ENCODE measurements at regions not wholly inside any gene's neighbourhood (a gene's known extent, or its start where the extent isn't known, plus 50 kb on each side); places are given as distances from the start of the nearest gene placed in this dataset.

DNA sequence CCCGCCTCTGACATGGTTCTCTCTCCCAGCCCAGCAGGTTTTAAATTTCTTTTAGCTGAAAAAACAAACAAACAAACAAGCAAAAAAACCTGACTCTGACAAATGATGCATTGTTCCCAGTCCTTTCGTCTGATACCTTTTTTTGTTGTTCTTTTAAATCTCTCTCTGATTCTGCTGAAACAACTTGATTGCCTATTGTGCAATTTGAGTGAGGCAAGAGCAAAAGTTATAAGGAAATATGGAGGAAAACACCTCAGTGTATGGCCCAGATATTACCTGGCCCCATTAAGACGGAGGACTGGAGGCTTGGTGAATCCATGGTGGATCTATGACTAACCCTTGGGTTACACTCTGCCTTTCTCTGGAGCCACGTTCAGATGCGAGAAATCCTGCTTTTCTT is 164.0 kb downstream of the MELK start:
- TF ChIP-seq, protein P1, sequence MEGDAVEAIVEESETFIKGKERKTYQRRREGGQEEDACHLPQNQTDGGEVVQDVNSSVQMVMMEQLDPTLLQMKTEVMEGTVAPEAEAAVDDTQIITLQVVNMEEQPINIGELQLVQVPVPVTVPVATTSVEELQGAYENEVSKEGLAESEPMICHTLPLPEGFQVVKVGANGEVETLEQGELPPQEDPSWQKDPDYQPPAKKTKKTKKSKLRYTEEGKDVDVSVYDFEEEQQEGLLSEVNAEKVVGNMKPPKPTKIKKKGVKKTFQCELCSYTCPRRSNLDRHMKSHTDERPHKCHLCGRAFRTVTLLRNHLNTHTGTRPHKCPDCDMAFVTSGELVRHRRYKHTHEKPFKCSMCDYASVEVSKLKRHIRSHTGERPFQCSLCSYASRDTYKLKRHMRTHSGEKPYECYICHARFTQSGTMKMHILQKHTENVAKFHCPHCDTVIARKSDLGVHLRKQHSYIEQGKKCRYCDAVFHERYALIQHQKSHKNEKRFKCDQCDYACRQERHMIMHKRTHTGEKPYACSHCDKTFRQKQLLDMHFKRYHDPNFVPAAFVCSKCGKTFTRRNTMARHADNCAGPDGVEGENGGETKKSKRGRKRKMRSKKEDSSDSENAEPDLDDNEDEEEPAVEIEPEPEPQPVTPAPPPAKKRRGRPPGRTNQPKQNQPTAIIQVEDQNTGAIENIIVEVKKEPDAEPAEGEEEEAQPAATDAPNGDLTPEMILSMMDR (conservative IDR thresholded peaks at IDR 0.05), result no peak
- DNase-seq (ENCODE audit: extremely low spot score, unreplicated experiment), result no peak
- Mint-ChIP-seq H3K36me3 (no peaks in the 10 kb centered on the region), H3K27ac (no peak overlapping the region), H3K9me3 (no peaks in the 10 kb centered on the region), H3K27me3 (peaks cover 48% of the 10 kb centered on the region), H3K4me3 (no peak overlapping the region), H3K4me1 (ENCODE audit: unreplicated experiment) (no peaks in the 10 kb centered on the region)

DNA sequence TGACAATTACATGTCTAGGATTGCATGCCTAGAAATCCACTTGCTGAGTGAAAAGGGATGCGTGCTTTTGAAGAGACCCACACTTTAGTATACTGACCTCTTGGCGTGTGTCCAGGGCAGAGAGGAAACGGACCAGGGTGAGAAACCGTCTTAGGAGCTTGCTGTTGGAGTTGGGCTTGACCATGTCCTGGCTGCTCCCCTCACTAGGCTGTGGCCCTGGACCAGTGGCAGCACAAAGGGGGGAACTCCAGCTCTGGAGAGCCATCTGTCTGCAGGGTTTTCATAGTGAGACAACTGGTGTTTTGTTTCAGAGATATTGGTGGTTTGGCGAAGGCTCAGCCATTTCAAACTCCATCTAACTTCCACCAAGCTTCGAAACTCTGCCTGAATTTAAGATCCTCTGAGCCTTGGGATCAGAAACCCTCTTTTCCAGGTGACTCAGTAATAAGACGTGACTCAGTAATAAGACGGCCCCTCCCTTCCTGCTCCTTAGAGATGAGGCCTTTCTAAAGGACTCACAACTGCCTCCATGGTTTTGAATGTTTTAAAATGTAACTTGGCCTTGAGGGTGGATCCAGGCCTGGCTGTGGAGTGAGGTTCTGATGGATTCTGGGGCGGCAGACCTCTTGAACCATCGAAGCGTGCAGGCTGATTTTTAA is 165.8 kb downstream of the MELK start:
- Mint-ChIP-seq H3K36me3 (no peaks in the 10 kb centered on the region), H3K4me1 (ENCODE audit: unreplicated experiment) (no peaks in the 10 kb centered on the region), H3K27ac (no peak overlapping the region), H3K9me3 (no peaks in the 10 kb centered on the region), H3K4me3 (no peak overlapping the region), H3K27me3 (peaks cover 50% of the 10 kb centered on the region)
- DNase-seq (ENCODE audit: extremely low spot score, unreplicated experiment), result no peak
- TF ChIP-seq, protein P1 (conservative IDR thresholded peaks at IDR 0.05), result no peak

DNA sequence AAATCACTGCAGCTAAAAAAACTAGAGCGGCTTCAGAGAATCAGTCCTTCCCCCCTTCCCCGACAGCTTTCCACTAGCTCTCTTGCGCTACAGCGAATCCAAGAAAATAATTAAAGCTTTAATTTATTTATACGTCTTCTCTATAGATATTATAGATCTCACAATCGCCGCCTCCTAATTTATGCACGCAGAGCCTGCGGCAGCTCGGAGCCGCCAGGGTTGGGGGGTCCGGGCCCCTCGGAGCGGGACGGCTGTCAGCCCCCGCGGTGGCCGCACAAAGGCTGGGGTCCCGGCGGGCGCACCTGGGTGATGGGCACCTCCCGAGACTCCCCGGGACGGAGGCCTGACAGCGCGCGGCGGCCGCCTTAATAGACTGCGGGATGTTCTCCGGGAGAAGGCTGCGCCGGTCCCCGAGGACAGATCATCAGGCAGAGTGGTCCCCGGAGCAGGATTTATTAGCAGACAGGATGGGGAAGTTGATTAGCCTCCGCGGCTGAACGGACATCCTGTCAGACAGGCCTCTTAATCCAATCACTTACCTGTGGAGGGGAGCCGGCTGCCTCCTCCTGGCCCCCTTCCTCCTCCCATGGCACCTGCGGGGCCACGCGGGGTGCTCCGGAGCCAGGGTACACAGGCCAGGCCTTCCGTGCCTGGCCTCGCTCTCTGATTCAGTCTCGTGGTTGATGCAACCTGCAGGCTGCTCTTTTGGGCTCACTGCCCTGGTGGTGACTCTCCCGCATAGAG is 166.8 kb downstream of the MELK start:
- TF ChIP-seq, protein P1 (conservative IDR thresholded peaks at IDR 0.05), result no peak
- Mint-ChIP-seq H3K36me3 (no peaks in the 10 kb centered on the region), H3K9me3 (no peaks in the 10 kb centered on the region), H3K27me3 (peaks cover 51% of the 10 kb centered on the region), H3K27ac (no peak overlapping the region), H3K4me1 (ENCODE audit: unreplicated experiment) (no peaks in the 10 kb centered on the region), H3K4me3 (no peak overlapping the region)
- DNase-seq (ENCODE audit: extremely low spot score, unreplicated experiment), result no peak

DNA sequence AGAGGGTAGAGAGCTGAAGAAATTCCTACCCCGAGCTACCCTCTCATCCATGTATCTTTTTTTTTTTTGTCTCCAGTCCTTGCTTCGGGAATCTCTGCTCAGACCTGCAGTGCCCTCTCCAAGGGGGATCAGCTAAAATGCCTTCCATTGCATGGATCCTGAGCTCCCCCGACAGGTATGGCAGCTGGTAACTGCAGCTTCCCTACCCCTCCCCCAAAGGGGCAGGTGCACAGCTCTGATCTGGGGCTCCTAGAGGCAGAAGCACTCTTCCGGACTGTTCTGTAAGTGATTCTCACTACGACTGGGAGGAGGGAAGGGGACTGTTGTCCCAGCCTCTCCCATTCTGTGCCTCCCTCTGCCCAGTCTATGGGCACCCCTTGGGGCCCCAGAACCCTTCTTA is 169.6 kb downstream of the MELK start:
- Mint-ChIP-seq H3K4me3 (no peak overlapping the region), H3K36me3 (no peaks in the 10 kb centered on the region), H3K27me3 (peaks cover 58% of the 10 kb centered on the region), H3K4me1 (ENCODE audit: unreplicated experiment) (no peaks in the 10 kb centered on the region), H3K27ac (no peak overlapping the region), H3K9me3 (no peaks in the 10 kb centered on the region)
- TF ChIP-seq, protein P1 (conservative IDR thresholded peaks at IDR 0.05), result no peak
- no peak for DNase-seq (ENCODE audit: extremely low spot score, unreplicated experiment)

DNA sequence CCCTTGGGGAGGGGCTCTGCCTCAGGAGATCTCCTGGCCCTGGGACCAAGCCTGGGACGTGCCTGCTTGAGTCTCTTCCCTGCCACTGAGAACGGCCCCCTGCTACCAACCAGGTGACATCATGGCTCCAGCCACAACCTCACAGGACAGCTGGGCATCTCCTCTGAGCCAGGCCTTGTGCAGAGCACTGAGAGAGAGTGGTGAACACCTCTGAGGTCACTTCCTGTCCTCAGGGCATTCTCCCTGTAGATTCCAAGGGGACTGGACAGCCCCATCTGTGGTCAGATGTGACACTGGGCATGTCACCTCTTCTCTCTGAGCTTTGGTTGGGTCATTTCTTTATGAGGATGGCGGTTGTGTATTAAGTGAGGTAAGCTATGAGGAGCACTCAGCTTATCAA is 172.0 kb downstream of the MELK start:
- DNase-seq (ENCODE audit: extremely low spot score, unreplicated experiment), result no peak
- Mint-ChIP-seq H3K4me1 (ENCODE audit: unreplicated experiment) (peaks cover 5% of the 10 kb centered on the region), H3K27me3 (peaks cover 62% of the 10 kb centered on the region)

More for the DNA sequence above, 172.0 kb downstream of the MELK start:
- Mint-ChIP-seq H3K36me3 (no peaks in the 10 kb centered on the region), H3K4me3 (no peak overlapping the region), H3K9me3 (no peaks in the 10 kb centered on the region), H3K27ac (no peak overlapping the region)
- TF ChIP-seq, protein P1 (conservative IDR thresholded peaks at IDR 0.05), result no peak
